IMR-90 (cell line): ENCODE measurements at regions not wholly inside any gene's neighbourhood (a gene's known extent, or its start where the extent isn't known, plus 50 kb on each side); places are given as distances from the start of the nearest gene placed in this dataset.

Experiments used
- ATAC-seq: fragments of 200-7000 bp; cut with Tn5 transposase; 2 replicates; pipeline ENCODE4 v1.9.1; 2020; ENCODE audit warnings: low read depth, mild to moderate bottlenecking, moderate library complexity
- BruUV-seq: library from RNA; stranded (reverse); fragments of 400-500 nt; replicated peaks from 2 replicates; lab custom pipeline; 2021; lab: Mats Ljungman, UMichigan
- CTCF ChIA-PET: fragments of 300-600 bp; formaldehyde crosslinking; extraction: SDS; loops from one replicate; lab custom pipeline; 2021; ENCODE audit warnings: antibody characterized with exemption; lab: Yijun Ruan, JAX
- POLR2A ChIA-PET: fragments of 300-600 bp; sonication (Branson Sonifier 250); formaldehyde crosslinking; loops from one replicate; lab custom pipeline; 2022; ENCODE audit warnings: antibody characterized with exemption; ENCODE audit not compliant: unreplicated experiment; lab: Charles Lee
- DNase-seq: peaks from one replicate; pipeline ENCODE4 v3.0.0; 2013
- H2AFZ ChIP-seq: replicated peaks from 2 replicates; pipeline ENCODE3; 2013; ENCODE audit warnings: low read length, mild to moderate bottlenecking; ENCODE audit not compliant: poor library complexity
- H2AK5ac ChIP-seq: 2 replicates; pipeline ENCODE4 v1.6.1; 2013; ENCODE audit warnings: low read depth, low read length, inconsistent platforms
- H2AK9ac ChIP-seq: replicated peaks from 2 replicates; pipeline ENCODE3; 2013; ENCODE audit warnings: mild to moderate bottlenecking, low read depth, low read length, moderate library complexity; ENCODE audit not compliant: poor library complexity
- H2BK120ac ChIP-seq: 2 replicates; pipeline ENCODE4 v1.6.1; 2013; ENCODE audit warnings: low read depth, low read length, inconsistent platforms
- H2BK15ac ChIP-seq: 3 replicates; pipeline ENCODE4 v1.6.1; 2013; ENCODE audit warnings: low read depth, low read length, inconsistent platforms
- H2BK20ac ChIP-seq: 2 replicates; pipeline ENCODE4 v1.6.1; 2013; ENCODE audit warnings: low read depth, mild to moderate bottlenecking, inconsistent platforms, low read length, moderate library complexity
- H2BK5ac ChIP-seq: 2 replicates; pipeline ENCODE4 v1.6.1; 2013; ENCODE audit warnings: mild to moderate bottlenecking, low read depth, low read length, inconsistent platforms; ENCODE audit not compliant: poor library complexity, severe bottlenecking
- H3K14ac ChIP-seq: replicated peaks from 2 replicates; pipeline ENCODE4 v1.6.1; 2013; ENCODE audit warnings: low read depth, low read length, inconsistent platforms
- H3K18ac ChIP-seq: 2 replicates; pipeline ENCODE4 v1.6.1; 2013; ENCODE audit warnings: low read depth, low read length, control low read depth
- H3K23ac ChIP-seq: 2 replicates; pipeline ENCODE4 v1.6.1; 2013; ENCODE audit warnings: low read depth, low read length, inconsistent platforms
- H3K27ac ChIP-seq: 2 replicates; pipeline ENCODE4 v1.5.1; 2013; ENCODE audit warnings: mild to moderate bottlenecking, control low read depth, low read length; ENCODE audit not compliant: insufficient read depth
- H3K27me3 ChIP-seq: 2 replicates; pipeline ENCODE4 v1.6.1; 2013; ENCODE audit warnings: low read length; ENCODE audit not compliant: control insufficient read depth, insufficient read depth
- H3K36me3 ChIP-seq: 2 replicates; pipeline ENCODE4 v1.6.1; 2013; ENCODE audit warnings: low read length, mixed read lengths; ENCODE audit not compliant: control insufficient read depth, insufficient read depth
- H3K4ac ChIP-seq: 2 replicates; pipeline ENCODE4 v1.6.1; 2013; ENCODE audit warnings: low read depth, low read length, inconsistent platforms
- H3K4me1 ChIP-seq: 2 replicates; pipeline ENCODE4 v1.6.1; 2013; ENCODE audit warnings: low read length, mixed read lengths; ENCODE audit not compliant: control insufficient read depth, insufficient read depth
- H3K4me2 ChIP-seq: 2 replicates; pipeline ENCODE4 v1.6.1; 2013; ENCODE audit warnings: low read depth, mild to moderate bottlenecking, control low read depth, low read length, moderate library complexity
- H3K4me3 ChIP-seq: 2 replicates; pipeline ENCODE4 v1.5.1; 2013; ENCODE audit warnings: low read depth, mild to moderate bottlenecking, control low read depth, low read length, moderate library complexity; ENCODE audit not compliant: insufficient read depth
- H3K56ac ChIP-seq: 2 replicates; pipeline ENCODE4 v1.6.1; 2013; ENCODE audit warnings: low read length, inconsistent platforms; ENCODE audit not compliant: insufficient read depth; ENCODE audit errors: extremely low read depth
- H3K79me1 ChIP-seq, 2 experiments: 2 replicates each; pipeline ENCODE4 v1.6.1; 2013; ENCODE audit warnings: low read length in 2 of 2, inconsistent platforms in 1 of 2, low read depth in 1 of 2
- H3K9ac ChIP-seq: 2 replicates; pipeline ENCODE4 v1.6.1; 2013; ENCODE audit warnings: low read depth, low read length, control low read depth
- H3K9me1 ChIP-seq: 2 replicates; pipeline ENCODE4 v1.6.1; 2013; ENCODE audit warnings: low read length, inconsistent platforms; ENCODE audit not compliant: insufficient read depth
- H3K9me3 ChIP-seq: 2 replicates; pipeline ENCODE4 v1.6.1; 2013; ENCODE audit warnings: low read length; ENCODE audit not compliant: control insufficient read depth, insufficient read depth
- H4K20me1 ChIP-seq: 2 replicates; pipeline ENCODE4 v1.6.1; 2013; ENCODE audit warnings: low read length, inconsistent platforms; ENCODE audit not compliant: insufficient read depth
- H4K5ac ChIP-seq: 2 replicates; pipeline ENCODE4 v1.6.1; 2013; ENCODE audit warnings: mild to moderate bottlenecking, low read depth, low read length, control low read depth
- H4K8ac ChIP-seq, 2 experiments: 2 replicates each; pipeline ENCODE4 v1.6.1; 2013; ENCODE audit warnings: low read depth in 2 of 2, low read length in 2 of 2, control low read depth in 1 of 2, inconsistent platforms in 1 of 2
- H4K91ac ChIP-seq: 2 replicates; pipeline ENCODE4 v1.6.1; 2013; ENCODE audit warnings: low read depth, low read length, inconsistent platforms; ENCODE audit not compliant: insufficient read depth
- BHLHE40 ChIP-seq: fragments of 150-350 bp; IDR thresholded peaks from 2 replicates; pipeline ENCODE4 v1.6.1; 2016; ENCODE audit warnings: mild to moderate bottlenecking, low read depth, low read length
- CEBPB ChIP-seq: IDR thresholded peaks from 2 replicates; pipeline ENCODE4 v1.6.1; 2012; ENCODE audit warnings: low read depth, low read length, improper control_type of control experiment
- CHD1 ChIP-seq: IDR thresholded peaks from 2 replicates; pipeline ENCODE4 v1.6.1; 2012; ENCODE audit warnings: low read depth, low read length, improper control_type of control experiment
- CTCF ChIP-seq: conservative IDR thresholded peaks from 2 replicates; pipeline ENCODE4 v1.5.1; 2012; ENCODE audit warnings: mild to moderate bottlenecking, low read depth, low read length, improper control_type of control experiment
- ELK1 ChIP-seq: fragments of 150-350 bp; IDR thresholded peaks from 2 replicates; pipeline ENCODE4 v1.6.1; 2016; ENCODE audit warnings: low read depth, mild to moderate bottlenecking, low read length, moderate library complexity, borderline replicate concordance
- FOS ChIP-seq: fragments of 150-350 bp; IDR thresholded peaks from 2 replicates; pipeline ENCODE4 v1.6.1; 2016; ENCODE audit warnings: low read depth, low read length
- MAFK ChIP-seq: IDR thresholded peaks from 2 replicates; pipeline ENCODE4 v1.6.1; 2012; ENCODE audit warnings: low read depth, low read length, improper control_type of control experiment
- MAZ ChIP-seq: IDR thresholded peaks from 2 replicates; pipeline ENCODE4 v1.6.1; 2012; ENCODE audit warnings: low read depth, mild to moderate bottlenecking, low read length, improper control_type of control experiment, moderate library complexity, borderline replicate concordance
- MXI1 ChIP-seq: IDR thresholded peaks from 2 replicates; pipeline ENCODE4 v1.6.1; 2012; ENCODE audit warnings: low read depth, mild to moderate bottlenecking, low read length, moderate library complexity, borderline replicate concordance
- NFE2L2 ChIP-seq: fragments of 150-350 bp; IDR thresholded peaks from 2 replicates; pipeline ENCODE4 v1.6.1; 2016; ENCODE audit warnings: low read depth, mild to moderate bottlenecking, low read length
- POLR2A ChIP-seq: IDR thresholded peaks from 2 replicates; pipeline ENCODE4 v1.6.1; 2012; ENCODE audit warnings: mild to moderate bottlenecking, low read depth, low read length
- RAD21 ChIP-seq: IDR thresholded peaks from 2 replicates; pipeline ENCODE4 v1.6.1; 2012; ENCODE audit warnings: low read length, improper control_type of control experiment
- RCOR1 ChIP-seq: IDR thresholded peaks from 2 replicates; pipeline ENCODE4 v1.6.1; 2012; ENCODE audit warnings: mild to moderate bottlenecking, low read length, improper control_type of control experiment; ENCODE audit not compliant: insufficient replicate concordance
- RFX5 ChIP-seq: IDR thresholded peaks from 2 replicates; pipeline ENCODE4 v1.8.0; 2012; ENCODE audit warnings: low read depth, mild to moderate bottlenecking, low read length, moderate library complexity
- USF2 ChIP-seq: fragments of 150-350 bp; IDR thresholded peaks from 2 replicates; pipeline ENCODE4 v1.6.1; 2017; ENCODE audit warnings: mild to moderate bottlenecking, antibody characterized with exemption, low read length, low read depth
- WGBS, 2 experiments: methylation state at CpG; one replicate each; pipeline versions ENCODE4 v1.1.5 to v1.1.7; 2013; ENCODE audit warnings: missing lambda C conversion rate in 2 of 2; ENCODE audit not compliant: insufficient read length in 1 of 2; ENCODE audit errors: extremely low coverage in 2 of 2; 5-methylcytosine and 5-hydroxymethylcytosine counted together
- dilution Hi-C: fragments of 300-500 bp; cut with HindIII; formaldehyde crosslinking; loops from one replicate; pipeline ENCODE4 v1.14.3; 2018; ENCODE audit warnings: low sequenced_read_pairs; ENCODE audit not compliant: unreplicated experiment
- in situ Hi-C: fragments of 300-500 bp; cut with MboI; formaldehyde crosslinking; loops from 3 replicates; pipeline ENCODE4 v1.14.3; 2019; ENCODE audit warnings: low sequenced_read_pairs, inconsistent platforms, mixed read lengths
- intact Hi-C: fragments of 100-400 bp; cut with micrococcal nuclease; formaldehyde crosslinking; loops from 2 replicates; pipeline ENCODE4 v1.10.0; 2022

- H3K27me3 ChIP-seq: no peaks in the 10 kb centered on the region
- no peaks in the 10 kb centered on the region for H3K36me3 ChIP-seq
- ChIA-PET CTCF (no interaction called here), POLR2A (no interaction called here)
- no peak overlapping the region for H2BK5ac ChIP-seq
- H3K79me1 ChIP-seq: no peaks in the 10 kb centered on the region
- no peak overlapping the region for H3K56ac ChIP-seq
- no peak overlapping the region for H2AFZ ChIP-seq
- H3K4me3 ChIP-seq: no peak overlapping the region
- H4K20me1 ChIP-seq: no peaks in the 10 kb centered on the region
- H3K4me1 ChIP-seq: no peaks in the 10 kb centered on the region
- intact Hi-C loops (no loop called here), dilution Hi-C loops (no loop called here), in situ Hi-C loops (no loop called here)
- DNase-seq: no peak
- H2BK15ac ChIP-seq: no peak overlapping the region
- H2AK5ac ChIP-seq: no peak overlapping the region
- H4K8ac ChIP-seq: no peak overlapping the region
- no peak for ATAC-seq
- H2BK120ac ChIP-seq: no peak overlapping the region
- no peak overlapping the region for H3K4me2 ChIP-seq
- no peak overlapping the region for H3K18ac ChIP-seq
- H3K4ac ChIP-seq: no peak overlapping the region
- no peak overlapping the region for H3K14ac ChIP-seq
- H3K9me1 ChIP-seq: no peaks in the 10 kb centered on the region
- no peak overlapping the region for H2AK9ac ChIP-seq
- H4K91ac ChIP-seq: no peak overlapping the region
- H2BK20ac ChIP-seq: no peak overlapping the region
- TF ChIP-seq RAD21 (no peak), MXI1 (no peak), CTCF (no peak), MAZ (no peak), NFE2L2 (no peak), USF2 (no peak), CEBPB (no peak), RFX5 (no peak), ELK1 (no peak), CHD1 (no peak), RCOR1 (no peak), BHLHE40 (no peak), POLR2A (no peak), FOS (no peak), MAFK (no peak)
- no peak overlapping the region for H4K5ac ChIP-seq
- no peaks in the 10 kb centered on the region for H3K9me3 ChIP-seq
- H3K27ac ChIP-seq: no peak overlapping the region
- WGBS, 2 experiments: no CpG with 5 or more reads among the region's 2 CpGs
- H3K9ac ChIP-seq: no peak overlapping the region
- no peak overlapping the region for H3K23ac ChIP-seq
- no TSS peak for BruUV-seq
These were observed 544.3 kb upstream of the LRRC4C start for GRCh38 chr11:42003801-42004200.
